Type B pancreatic cell (in vitro differentiated cells): ENCODE measurements at regions not wholly inside any gene's neighbourhood (a gene's known extent, or its start where the extent isn't known, plus 50 kb on each side); places are given as distances from the start of the nearest gene placed in this dataset.

ENCODE experiments used
- DNase-seq: peaks from one replicate; pipeline ENCODE4 v3.0.0; 2021; ENCODE audit warnings: mixed read lengths; ENCODE audit not compliant: unreplicated experiment; ENCODE audit errors: extremely low spot score
- H3K27ac Mint-ChIP-seq: 2 replicates; pipeline ENCODE4 v1.8.0; 2021; ENCODE audit warnings: mild to moderate bottlenecking, mixed read lengths
- H3K27me3 Mint-ChIP-seq: 2 replicates; pipeline ENCODE4 v1.8.0; 2021; ENCODE audit warnings: mixed read lengths
- H3K36me3 Mint-ChIP-seq: 2 replicates; pipeline ENCODE4 v1.8.0; 2021; ENCODE audit warnings: mixed read lengths
- H3K4me1 Mint-ChIP-seq: one replicate; pipeline ENCODE4 v1.8.0; 2021; ENCODE audit warnings: mixed read lengths; ENCODE audit not compliant: unreplicated experiment
- H3K4me3 Mint-ChIP-seq: 2 replicates; pipeline ENCODE4 v1.8.0; 2021; ENCODE audit warnings: mild to moderate bottlenecking, mixed read lengths
- H3K9me3 Mint-ChIP-seq: 2 replicates; pipeline ENCODE4 v1.8.0; 2021; ENCODE audit warnings: mixed read lengths
- TF ChIP-seq, protein P1 (sequence below): fragments of 200-600 bp; sonication (generic); conservative IDR thresholded peaks from 2 replicates; pipeline ENCODE4 v1.5.0; 2021; ENCODE audit warnings: antibody characterized with exemption, mild to moderate bottlenecking

DNA sequence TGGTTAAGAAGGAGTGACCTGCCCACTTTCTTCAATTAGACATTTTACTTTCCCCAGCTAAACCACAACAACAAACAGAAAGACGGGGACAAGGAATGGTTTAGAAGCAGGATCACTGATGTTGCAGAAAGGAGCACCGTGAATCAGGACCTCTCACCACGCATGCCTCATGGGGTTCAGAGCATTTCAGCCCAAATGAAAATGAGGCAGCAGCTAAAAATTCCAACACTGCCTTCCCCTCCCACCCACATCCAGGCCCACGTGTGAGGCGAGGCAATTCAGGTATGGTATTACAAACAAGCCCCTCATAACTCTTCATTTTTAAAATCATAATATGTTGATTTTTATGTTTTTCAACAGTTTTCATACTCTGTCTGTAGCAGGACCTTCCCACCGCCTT is 194.1 kb upstream of the ARID1B start:
- Mint-ChIP-seq H3K4me1 (no peaks in the 10 kb centered on the region), H3K4me3 (no peak overlapping the region), H3K27me3 (no peaks in the 10 kb centered on the region), H3K36me3 (no peaks in the 10 kb centered on the region), H3K27ac (no peak overlapping the region), H3K9me3 (peaks cover 9% of the 10 kb centered on the region)
- no peak for DNase-seq
- TF ChIP-seq, protein P1, sequence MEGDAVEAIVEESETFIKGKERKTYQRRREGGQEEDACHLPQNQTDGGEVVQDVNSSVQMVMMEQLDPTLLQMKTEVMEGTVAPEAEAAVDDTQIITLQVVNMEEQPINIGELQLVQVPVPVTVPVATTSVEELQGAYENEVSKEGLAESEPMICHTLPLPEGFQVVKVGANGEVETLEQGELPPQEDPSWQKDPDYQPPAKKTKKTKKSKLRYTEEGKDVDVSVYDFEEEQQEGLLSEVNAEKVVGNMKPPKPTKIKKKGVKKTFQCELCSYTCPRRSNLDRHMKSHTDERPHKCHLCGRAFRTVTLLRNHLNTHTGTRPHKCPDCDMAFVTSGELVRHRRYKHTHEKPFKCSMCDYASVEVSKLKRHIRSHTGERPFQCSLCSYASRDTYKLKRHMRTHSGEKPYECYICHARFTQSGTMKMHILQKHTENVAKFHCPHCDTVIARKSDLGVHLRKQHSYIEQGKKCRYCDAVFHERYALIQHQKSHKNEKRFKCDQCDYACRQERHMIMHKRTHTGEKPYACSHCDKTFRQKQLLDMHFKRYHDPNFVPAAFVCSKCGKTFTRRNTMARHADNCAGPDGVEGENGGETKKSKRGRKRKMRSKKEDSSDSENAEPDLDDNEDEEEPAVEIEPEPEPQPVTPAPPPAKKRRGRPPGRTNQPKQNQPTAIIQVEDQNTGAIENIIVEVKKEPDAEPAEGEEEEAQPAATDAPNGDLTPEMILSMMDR: no peak

DNA sequence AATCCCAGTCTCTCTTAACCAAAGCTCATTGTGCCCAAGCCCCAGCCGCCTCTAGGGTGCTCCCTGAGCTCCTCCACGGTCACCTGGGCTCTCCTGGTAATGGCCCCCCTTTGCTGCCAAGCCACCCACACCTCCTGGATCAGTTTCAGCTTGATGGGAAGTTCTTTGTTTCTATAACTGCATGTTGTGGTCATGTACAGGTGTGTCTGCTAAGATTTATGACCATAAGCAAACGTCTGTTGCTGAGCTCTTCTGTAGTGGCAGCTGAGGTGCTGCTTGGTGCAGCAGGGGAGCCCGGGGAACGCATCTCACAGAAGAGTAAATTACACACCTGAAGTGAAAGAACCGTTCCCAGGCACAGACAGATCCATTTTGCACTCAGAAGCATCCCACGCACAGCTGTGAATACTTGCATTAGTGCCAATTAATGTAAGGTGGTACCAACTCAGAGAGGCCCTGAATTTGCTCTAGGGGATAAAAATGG is 194.6 kb upstream of the ARID1B start:
- no peaks in the 10 kb centered on the region for H3K4me1 Mint-ChIP-seq
- TF ChIP-seq, protein P1: no peak
- no peak overlapping the region for H3K27ac Mint-ChIP-seq
- no peak for DNase-seq
- no peaks in the 10 kb centered on the region for H3K27me3 Mint-ChIP-seq
- H3K9me3 Mint-ChIP-seq: peaks cover 9% of the 10 kb centered on the region
- no peak overlapping the region for H3K4me3 Mint-ChIP-seq
- no peaks in the 10 kb centered on the region for H3K36me3 Mint-ChIP-seq

DNA sequence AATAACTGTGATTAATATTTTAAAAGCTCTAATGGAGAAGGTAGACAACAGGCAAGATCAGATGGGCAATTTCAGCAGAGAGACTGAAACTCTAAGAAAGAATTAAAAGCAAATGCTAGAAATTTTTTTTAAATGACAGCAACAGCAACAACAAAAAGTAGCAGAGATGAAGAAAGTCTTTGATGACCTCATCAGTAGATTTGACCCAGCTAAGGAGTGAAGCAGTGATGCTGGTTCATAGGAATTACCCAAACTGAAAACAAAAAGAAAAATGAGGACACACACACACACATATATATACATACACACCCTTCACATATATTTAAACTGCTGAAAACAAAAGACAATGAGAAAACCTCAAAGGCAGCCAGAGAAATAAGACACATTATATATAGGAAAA is 197.6 kb upstream of the ARID1B start:
- peaks cover 20% of the 10 kb centered on the region for H3K9me3 Mint-ChIP-seq
- no peak for DNase-seq
- no peaks in the 10 kb centered on the region for H3K27me3 Mint-ChIP-seq
- no peak overlapping the region for H3K4me3 Mint-ChIP-seq
- TF ChIP-seq, protein P1: no peak
- H3K36me3 Mint-ChIP-seq: no peaks in the 10 kb centered on the region
- no peaks in the 10 kb centered on the region for H3K4me1 Mint-ChIP-seq
- H3K27ac Mint-ChIP-seq: no peak overlapping the region

DNA sequence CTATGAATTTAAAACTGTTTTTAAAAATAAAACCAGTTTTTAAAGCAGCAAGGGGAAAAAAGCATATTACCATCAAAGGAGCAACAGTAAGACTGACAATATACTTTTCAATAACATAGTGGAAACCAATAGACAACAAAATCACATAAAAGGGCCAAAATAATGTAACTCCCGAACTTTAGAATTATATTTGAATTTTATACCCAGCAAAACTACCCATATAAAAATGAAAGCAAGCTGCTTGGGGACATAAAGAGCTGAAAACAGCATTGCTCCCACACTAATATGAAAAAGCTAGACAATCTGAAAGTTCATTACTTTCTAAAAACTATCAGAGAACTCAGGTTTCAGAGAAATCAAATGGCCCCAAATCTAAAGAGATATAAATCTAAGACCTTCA is 199.4 kb upstream of the ARID1B start:
- TF ChIP-seq, protein P1: no peak
- Mint-ChIP-seq H3K27me3 (no peaks in the 10 kb centered on the region), H3K27ac (no peak overlapping the region), H3K4me3 (no peak overlapping the region), H3K4me1 (no peaks in the 10 kb centered on the region), H3K9me3 (peaks cover 20% of the 10 kb centered on the region), H3K36me3 (no peaks in the 10 kb centered on the region)
- DNase-seq: no peak

DNA sequence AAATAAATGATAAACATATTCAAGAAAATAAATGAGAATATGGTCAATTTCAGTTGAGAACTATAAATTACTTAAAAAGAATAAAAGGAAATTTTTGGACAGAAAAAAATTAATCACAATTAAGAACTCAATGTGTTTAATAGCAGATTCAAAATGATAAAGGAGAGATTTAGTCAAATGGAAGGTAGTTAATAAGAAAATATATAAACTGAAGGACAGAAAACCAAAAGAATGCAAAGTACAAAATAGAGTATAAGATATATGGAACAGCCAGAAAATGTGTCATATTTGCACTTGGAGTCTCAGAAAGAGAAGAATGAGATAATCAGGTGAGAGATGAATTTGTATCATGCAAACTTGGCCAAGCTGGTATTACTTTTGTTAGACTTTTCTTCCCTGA is 201.8 kb upstream of the ARID1B start:
- Mint-ChIP-seq H3K4me3 (no peak overlapping the region), H3K4me1 (no peaks in the 10 kb centered on the region), H3K36me3 (no peaks in the 10 kb centered on the region), H3K27me3 (no peaks in the 10 kb centered on the region), H3K9me3 (peaks cover 17% of the 10 kb centered on the region), H3K27ac (no peak overlapping the region)
- no peak for DNase-seq
- TF ChIP-seq, protein P1: no peak

DNA sequence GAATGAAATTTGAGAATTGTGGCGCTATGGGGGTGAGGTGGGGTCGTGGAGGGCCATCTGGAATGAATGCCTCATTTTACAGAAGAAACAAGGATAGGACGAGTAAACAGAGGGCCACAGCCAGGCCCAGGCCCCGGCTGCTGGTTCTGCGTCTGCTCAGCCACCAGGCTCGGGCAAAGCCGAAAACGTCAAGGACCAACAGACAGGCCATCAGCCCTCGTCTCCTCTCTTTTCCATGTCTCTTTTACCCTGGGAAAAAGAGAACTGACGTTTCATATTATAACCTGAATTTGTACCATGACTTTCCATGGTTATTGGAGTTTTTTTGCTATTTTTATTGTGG is 212.4 kb upstream of the ARID1B start:
- H3K27ac Mint-ChIP-seq: no peak overlapping the region
- peaks cover 3% of the 10 kb centered on the region for H3K27me3 Mint-ChIP-seq
- TF ChIP-seq, protein P1: no peak
- H3K36me3 Mint-ChIP-seq: no peaks in the 10 kb centered on the region
- no peak overlapping the region for H3K4me3 Mint-ChIP-seq
- H3K4me1 Mint-ChIP-seq: peaks cover 4% of the 10 kb centered on the region
- no peak for DNase-seq
- H3K9me3 Mint-ChIP-seq: peaks cover 8% of the 10 kb centered on the region
